ENCODE measurements at regions not wholly inside any gene's neighbourhood (a gene's known extent, or its start where the extent isn't known, plus 50 kb on each side); places are given as distances from the start of the nearest gene placed in this dataset.
"Not testable (repeated sequence)": the region's sequence is repeated elsewhere in the genome, so short reads cannot be mapped to it uniquely, and the experiment has no call there.

GRCh38 chr6:118367314-118367713 is 180.8 kb upstream of the PLN start:
- no peak for TF ChIP-seq CTCF (IDR thresholded peaks at IDR 0.05; ENCODE audit: control insufficient read depth, insufficient read depth, low read depth, low read length, missing control alignments)
- DNase-seq (ENCODE audit: low read depth), result no peak
- no peak overlapping the region for H3K4me3 ChIP-seq (ENCODE audit: control insufficient read depth, low read depth, low read length)

DNA sequence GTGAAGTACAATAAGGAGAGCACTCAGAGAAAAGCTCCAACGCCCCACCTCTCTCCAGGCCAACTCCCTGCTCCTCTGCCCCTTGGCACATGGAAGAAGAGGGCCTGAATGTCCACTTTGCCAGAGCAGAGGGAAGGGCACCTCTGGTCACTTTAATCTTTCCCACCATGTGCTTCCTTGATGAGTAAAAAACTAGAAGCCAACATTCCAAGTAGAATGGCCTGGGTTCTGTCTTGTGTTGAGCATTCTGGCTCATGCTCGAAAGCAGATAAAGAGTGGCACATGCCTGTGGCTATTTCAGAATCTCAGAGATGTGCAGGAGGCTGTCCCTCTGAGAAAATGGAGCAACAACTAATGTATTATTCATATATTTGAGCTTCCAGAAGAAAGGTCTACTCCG is 177.4 kb upstream of the PLN start:
- no peak for DNase-seq (ENCODE audit: low read depth)
- TF ChIP-seq CTCF (IDR thresholded peaks at IDR 0.05; ENCODE audit: control insufficient read depth, insufficient read depth, low read depth, low read length, missing control alignments), result no peak
- H3K4me3 ChIP-seq (ENCODE audit: control insufficient read depth, low read depth, low read length), result no peak overlapping the region

DNA sequence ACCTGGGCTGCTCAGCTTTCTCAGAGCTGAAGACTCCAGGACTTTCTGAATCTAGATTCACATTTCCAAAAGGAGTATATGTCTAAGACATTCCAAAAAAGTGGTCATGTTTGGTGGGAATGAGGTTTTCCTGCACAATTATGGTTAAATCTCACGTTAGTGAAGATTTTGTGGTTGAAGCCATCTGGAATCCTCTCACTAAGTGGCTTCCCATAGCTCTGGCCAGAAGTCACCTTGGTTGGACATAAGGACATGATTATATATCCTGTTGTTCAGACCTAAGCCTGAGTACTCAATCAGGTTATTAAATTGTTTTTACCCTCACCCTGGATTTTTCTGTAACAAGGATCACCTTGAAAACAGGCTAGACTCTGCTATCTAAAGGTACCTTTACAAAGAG is 176.1 kb upstream of the PLN start:
- no peak overlapping the region for H3K4me3 ChIP-seq (ENCODE audit: control insufficient read depth, low read depth, low read length)
- no peak for TF ChIP-seq CTCF (IDR thresholded peaks at IDR 0.05; ENCODE audit: control insufficient read depth, insufficient read depth, low read depth, low read length, missing control alignments)
- no peak for DNase-seq (ENCODE audit: low read depth)

GRCh38 chr6:118372413-118372812 is 175.7 kb upstream of the PLN start:
- no peak overlapping the region for H3K4me3 ChIP-seq (ENCODE audit: control insufficient read depth, low read depth, low read length)
- no peak for TF ChIP-seq CTCF (IDR thresholded peaks at IDR 0.05; ENCODE audit: control insufficient read depth, insufficient read depth, low read depth, low read length, missing control alignments)
- no peak for DNase-seq (ENCODE audit: low read depth)

DNA sequence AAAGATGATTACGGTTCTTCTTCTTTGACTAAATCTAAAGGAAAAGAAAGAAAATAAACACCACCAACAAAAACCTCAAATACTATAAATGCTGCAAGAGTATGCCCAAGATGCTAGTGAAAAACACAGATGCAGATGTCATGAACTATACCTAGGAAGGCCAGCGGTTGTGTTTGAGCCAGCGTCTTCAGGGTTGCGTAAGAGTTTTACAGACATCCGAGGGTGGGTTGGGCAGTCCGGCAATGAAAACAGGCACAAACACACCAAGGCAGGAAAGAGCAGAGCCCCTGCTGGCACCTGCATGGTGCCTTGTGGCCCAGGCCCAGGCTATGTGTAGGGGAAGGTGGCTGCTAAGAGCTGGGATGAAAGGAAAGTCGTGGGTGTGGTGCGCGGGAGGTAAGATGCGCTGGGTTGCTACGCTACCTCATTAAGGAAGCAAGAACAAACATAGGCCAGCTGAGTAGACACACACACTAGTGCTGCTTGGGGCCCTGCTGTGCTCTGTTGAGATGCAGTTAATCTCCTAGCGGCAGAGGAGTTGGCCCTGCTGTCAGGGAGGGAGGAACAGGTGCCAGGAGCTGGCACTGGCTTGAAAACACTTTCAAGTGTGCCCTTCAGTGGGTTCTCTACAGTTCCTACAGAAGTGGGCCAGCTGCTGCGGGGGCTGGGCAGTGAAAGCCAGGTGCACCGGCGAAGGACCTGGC is 170.2 kb upstream of the PLN start:
- no peak for DNase-seq (ENCODE audit: low read depth)
- no peak for TF ChIP-seq CTCF (IDR thresholded peaks at IDR 0.05; ENCODE audit: control insufficient read depth, insufficient read depth, low read depth, low read length, missing control alignments)

DNA sequence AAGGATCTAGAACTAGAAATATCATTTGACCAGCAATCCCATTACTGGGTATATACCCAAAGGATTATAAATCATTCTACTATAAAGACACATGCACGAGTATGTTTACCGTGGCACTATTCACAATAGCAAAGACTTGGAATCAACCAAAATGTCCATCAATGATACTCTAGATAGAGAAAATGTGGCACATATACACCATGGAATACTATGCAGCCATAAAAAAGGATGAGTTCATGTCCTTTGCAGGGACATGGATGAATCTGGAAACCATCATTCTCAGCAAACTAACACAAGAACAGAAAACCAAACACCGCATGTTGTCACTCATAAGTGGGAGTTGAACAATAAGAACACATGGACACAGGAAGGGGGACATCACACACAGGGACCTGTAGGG is 167.5 kb upstream of the PLN start:
- not testable (repeated sequence) for DNase-seq (ENCODE audit: low read depth); H3K4me3 ChIP-seq (ENCODE audit: control insufficient read depth, low read depth, low read length)

More for the DNA sequence above, 170.2 kb upstream of the PLN start:
- no peak overlapping the region for H3K4me3 ChIP-seq (ENCODE audit: control insufficient read depth, low read depth, low read length)

GRCh38 chr6:118382126-118382525 is 166.0 kb upstream of the PLN start:
- no peak overlapping the region for H3K4me3 ChIP-seq (ENCODE audit: control insufficient read depth, low read depth, low read length)
- no peak for TF ChIP-seq CTCF (IDR thresholded peaks at IDR 0.05; ENCODE audit: control insufficient read depth, insufficient read depth, low read depth, low read length, missing control alignments)
- DNase-seq (ENCODE audit: low read depth), result no peak

All from AG09309 (cell line).